Naive thymus-derived CD8-positive, alpha-beta T cell (primary cell): ENCODE measurements at regions not wholly inside any gene's neighbourhood (a gene's known extent, or its start where the extent isn't known, plus 50 kb on each side); places are given as distances from the start of the nearest gene placed in this dataset.

ENCODE experiments used
- ATAC-seq, 2 donors: fragments of 150-1000 bp; cut with Tn5 transposase in 1 of 2; sonication (Bioruptor Pico), chemical (Tn5 transposase) in 1 of 2; 1 replicate in 1 of 2; 2 replicates in 1 of 2; pipeline ENCODE4 v1.10.0; 2021; ENCODE audit warnings: mild to moderate bottlenecking in 2 of 2, moderate library complexity in 2 of 2
- POLR2A ChIA-PET: fragments of 350-600 bp; sonication (Branson Sonifier 250); formaldehyde crosslinking; loops from one replicate; lab custom pipeline; 2021; ENCODE audit warnings: antibody characterized with exemption; lab: Charles Lee
- DNase-seq, 10 donors: peaks; one replicate each; pipeline versions ENCODE4 v3.0.0 to v3.0.0-alpha.2; 2020 to 2022
- H3K27ac Mint-ChIP-seq, 10 donors: one replicate each; pipeline ENCODE4 v1.8.0; 2020 to 2022; ENCODE audit warnings: mild to moderate bottlenecking in 10 of 10, mixed read lengths in 10 of 10, moderate library complexity in 4 of 10, inconsistent platforms in 1 of 10
- H3K27me3 Mint-ChIP-seq, 5 donors: one replicate each; pipeline ENCODE4 v1.8.0; 2021 to 2022; ENCODE audit warnings: mixed read lengths in 5 of 5
- H3K36me3 Mint-ChIP-seq, 3 donors: one replicate each; pipeline ENCODE4 v1.8.0; 2020 to 2022; ENCODE audit warnings: mixed read lengths in 3 of 3, mild to moderate bottlenecking in 2 of 3, inconsistent platforms in 1 of 3
- H3K4me1 Mint-ChIP-seq, 4 donors: one replicate each; pipeline ENCODE4 v1.8.0; 2021 to 2022; ENCODE audit warnings: mixed read lengths in 4 of 4
- H3K4me3 Mint-ChIP-seq, 10 donors: one replicate each; pipeline ENCODE4 v1.8.0; 2020 to 2022; ENCODE audit warnings: mild to moderate bottlenecking in 10 of 10, mixed read lengths in 10 of 10, moderate library complexity in 6 of 10, inconsistent platforms in 1 of 10
- H3K9me3 Mint-ChIP-seq, 9 donors: one replicate each; pipeline ENCODE4 v1.8.0; 2020 to 2022; ENCODE audit warnings: mixed read lengths in 9 of 9, mild to moderate bottlenecking in 3 of 9, inconsistent platforms in 1 of 9, moderate library complexity in 1 of 9

- DNase-seq, result no peak
- Mint-ChIP-seq H3K27me3 (peaks cover 0 to 18% (median 10%) of the 10 kb centered on the region in 5 donors), H3K9me3 (no peaks in the 10 kb centered on the region), H3K27ac (no peak overlapping the region), H3K4me3 (no peak overlapping the region), H3K36me3 (no peaks in the 10 kb centered on the region), H3K4me1 (no peaks in the 10 kb centered on the region)
- no peak for ATAC-seq
- POLR2A ChIA-PET, result no interaction called here
These were observed 127.5 kb downstream of the SS18 start for GRCh38 chr18:25962919-25963318.

- no peaks in the 10 kb centered on the region for H3K4me1 Mint-ChIP-seq
- ATAC-seq, result no peak
- no peaks in the 10 kb centered on the region for H3K36me3 Mint-ChIP-seq
- POLR2A ChIA-PET, result no interaction called here
- no peak overlapping the region for H3K4me3 Mint-ChIP-seq
- peaks cover 0 to 18% (median 9%) of the 10 kb centered on the region in 5 donors for H3K27me3 Mint-ChIP-seq
- DNase-seq, result no peak
- H3K9me3 Mint-ChIP-seq, result no peaks in the 10 kb centered on the region
- no peak overlapping the region for H3K27ac Mint-ChIP-seq
These were observed 128.2 kb downstream of the SS18 start for GRCh38 chr18:25962176-25962575.

GRCh38 chr18:25957017-25957416 is 133.4 kb downstream of the SS18 start:
- POLR2A ChIA-PET, result interaction anchor here (0.6 kb wide), 1 partner anchor 366 kb away, joined by 5 read pairs; no protein-coding TSS in a partner anchor
- Mint-ChIP-seq H3K9me3 (no peaks in the 10 kb centered on the region), H3K4me1 (peaks cover 2 to 12% (median 11%) of the 10 kb centered on the region in 4 donors), H3K27me3 (no peaks in the 10 kb centered on the region), H3K27ac (peak overlapping the region in 2 of 10 donors; percentile 47 to 86), H3K4me3 (no peak overlapping the region), H3K36me3 (no peaks in the 10 kb centered on the region)
- DNase-seq, result no peak
- ATAC-seq, result no peak

GRCh38 chr18:25953111-25953510 is 137.3 kb downstream of the SS18 start:
- DNase-seq, result no peak
- POLR2A ChIA-PET, result no interaction called here
- Mint-ChIP-seq H3K9me3 (peaks cover 0 to 7% (median 0%) of the 10 kb centered on the region in 9 donors), H3K36me3 (no peaks in the 10 kb centered on the region), H3K27me3 (peaks cover 0 to 1% (median 0%) of the 10 kb centered on the region in 5 donors), H3K27ac (peak overlapping the region in 2 of 10 donors; percentile 15 to 86), H3K4me3 (peak overlapping the region in 3 of 10 donors; percentile 21 to 49 (median 27)), H3K4me1 (peaks cover 2 to 12% (median 11%) of the 10 kb centered on the region in 4 donors)
- no peak for ATAC-seq

GRCh38 chr18:25950321-25950720 is 140.1 kb downstream of the SS18 start:
- Mint-ChIP-seq H3K36me3 (no peaks in the 10 kb centered on the region), H3K4me3 (no peak overlapping the region), H3K27me3 (peaks cover 0 to 3% (median 0%) of the 10 kb centered on the region in 5 donors), H3K9me3 (peaks cover 0 to 7% (median 0%) of the 10 kb centered on the region in 9 donors), H3K4me1 (peaks cover 2 to 12% (median 11%) of the 10 kb centered on the region in 4 donors), H3K27ac (no peak overlapping the region)
- ATAC-seq (no peak), DNase-seq (no peak)
- POLR2A ChIA-PET, result no interaction called here

GRCh38 chr18:25946540-25946939 is 143.9 kb downstream of the SS18 start:
- Mint-ChIP-seq H3K36me3 (no peaks in the 10 kb centered on the region), H3K4me3 (no peak overlapping the region), H3K4me1 (no peaks in the 10 kb centered on the region), H3K27me3 (peaks cover 0 to 3% (median 1%) of the 10 kb centered on the region in 5 donors), H3K27ac (no peak overlapping the region), H3K9me3 (peaks cover 0 to 7% (median 0%) of the 10 kb centered on the region in 9 donors)
- DNase-seq (no peak), ATAC-seq (no peak)
- POLR2A ChIA-PET, result no interaction called here

- ATAC-seq, result no peak
- no peaks in the 10 kb centered on the region for H3K4me1 Mint-ChIP-seq
These were observed 155.1 kb downstream of the SS18 start for GRCh38 chr18:25935356-25935755.

GRCh38 chr18:25931126-25931525 is 159.3 kb downstream of the SS18 start:
- H3K27ac Mint-ChIP-seq, result no peak overlapping the region
- POLR2A ChIA-PET, result no interaction called here
- no peaks in the 10 kb centered on the region for H3K36me3 Mint-ChIP-seq
- H3K27me3 Mint-ChIP-seq, result peaks cover 1 to 20% (median 3%) of the 10 kb centered on the region in 5 donors
- H3K9me3 Mint-ChIP-seq, result no peaks in the 10 kb centered on the region
- DNase-seq (no peak), ATAC-seq (no peak)
- H3K4me3 Mint-ChIP-seq, result no peak overlapping the region
- peaks cover 0 to 10% (median 0%) of the 10 kb centered on the region in 4 donors for H3K4me1 Mint-ChIP-seq

More at GRCh38 chr18:25935356-25935755, 155.1 kb downstream of the SS18 start:
- no peak overlapping the region for H3K4me3 Mint-ChIP-seq
- no peaks in the 10 kb centered on the region for H3K36me3 Mint-ChIP-seq
- H3K9me3 Mint-ChIP-seq, result peaks cover 0 to 4% (median 0%) of the 10 kb centered on the region in 9 donors
- DNase-seq, result no peak
- peaks cover 7 to 15% (median 10%) of the 10 kb centered on the region in 5 donors for H3K27me3 Mint-ChIP-seq
- POLR2A ChIA-PET, result no interaction called here
- no peak overlapping the region for H3K27ac Mint-ChIP-seq

- ATAC-seq (no peak), DNase-seq (no peak)
- H3K4me1 Mint-ChIP-seq, result peaks cover 0 to 10% (median 0%) of the 10 kb centered on the region in 4 donors
- no peaks in the 10 kb centered on the region for H3K9me3 Mint-ChIP-seq
- H3K4me3 Mint-ChIP-seq, result no peak overlapping the region
- H3K27me3 Mint-ChIP-seq, result peaks cover 0 to 17% (median 2%) of the 10 kb centered on the region in 5 donors
- no peaks in the 10 kb centered on the region for H3K36me3 Mint-ChIP-seq
- POLR2A ChIA-PET, result no interaction called here
- no peak overlapping the region for H3K27ac Mint-ChIP-seq
These were observed 160.6 kb downstream of the SS18 start for GRCh38 chr18:25929787-25930186.

- H3K4me3 Mint-ChIP-seq, result no peak overlapping the region
- no peak overlapping the region for H3K27ac Mint-ChIP-seq
- H3K27me3 Mint-ChIP-seq, result peaks cover 0 to 13% (median 2%) of the 10 kb centered on the region in 5 donors
- peaks cover 0 to 10% (median 0%) of the 10 kb centered on the region in 4 donors for H3K4me1 Mint-ChIP-seq
- DNase-seq (no peak), ATAC-seq (no peak)
- POLR2A ChIA-PET, result no interaction called here
- no peaks in the 10 kb centered on the region for H3K36me3 Mint-ChIP-seq
- H3K9me3 Mint-ChIP-seq, result no peaks in the 10 kb centered on the region
These were observed 162.6 kb downstream of the SS18 start for GRCh38 chr18:25927830-25928229.

- no peak overlapping the region for H3K4me3 Mint-ChIP-seq
- no peak for ATAC-seq
- no peaks in the 10 kb centered on the region for H3K9me3 Mint-ChIP-seq
- DNase-seq, result no peak
- POLR2A ChIA-PET, result no interaction called here
- H3K27ac Mint-ChIP-seq, result no peak overlapping the region
- peaks cover 0 to 10% (median 3%) of the 10 kb centered on the region in 5 donors for H3K27me3 Mint-ChIP-seq
- H3K36me3 Mint-ChIP-seq, result no peaks in the 10 kb centered on the region
- peaks cover 0 to 10% (median 2%) of the 10 kb centered on the region in 4 donors for H3K4me1 Mint-ChIP-seq
These were observed 167.2 kb downstream of the SS18 start for GRCh38 chr18:25923193-25923592.

- Mint-ChIP-seq H3K4me3 (no peak overlapping the region), H3K4me1 (peaks cover 0 to 4% (median 0%) of the 10 kb centered on the region in 4 donors), H3K36me3 (no peaks in the 10 kb centered on the region), H3K27me3 (peaks cover 2 to 11% (median 4%) of the 10 kb centered on the region in 5 donors), H3K9me3 (no peaks in the 10 kb centered on the region), H3K27ac (peak overlapping the region in 1 of 10 donors; percentile 54)
- POLR2A ChIA-PET, result no interaction called here
- DNase-seq (peak in 5 of 10 donors; percentile 17 to 37 (median 30)), ATAC-seq (peak in 1 of 2 donors; percentile 18)
These were observed 168.6 kb downstream of the SS18 start for GRCh38 chr18:25921677-25922421.

GRCh38 chr18:25915907-25916306 is 174.5 kb downstream of the SS18 start:
- Mint-ChIP-seq H3K27ac (no peak overlapping the region), H3K27me3 (peaks cover 5 to 18% (median 6%) of the 10 kb centered on the region in 5 donors), H3K36me3 (no peaks in the 10 kb centered on the region), H3K4me3 (no peak overlapping the region), H3K9me3 (no peaks in the 10 kb centered on the region), H3K4me1 (no peaks in the 10 kb centered on the region)
- no peak for DNase-seq
- ATAC-seq, result no peak
- POLR2A ChIA-PET, result no interaction called here
